Spleen (tissue), 11 donors: ENCODE measurements at regions not wholly inside any gene's neighbourhood (a gene's known extent, or its start where the extent isn't known, plus 50 kb on each side); places are given as distances from the start of the nearest gene placed in this dataset.

Source experiments
- DNase-seq: peaks from one replicate; pipeline ENCODE4 v3.0.0-alpha.2; 2020
- H3K27ac ChIP-seq, 8 donors: fragments of 200-600 bp; sonication (generic) in 7 of 8; 1 replicate in 4 of 8; 2 replicates in 4 of 8; pipeline versions ENCODE4 v1.5.0 to v1.8.0; 2016 to 2021; ENCODE audit warnings: inconsistent platforms in 4 of 8, mild to moderate bottlenecking in 4 of 8, moderate library complexity in 1 of 8
- H3K27me3 ChIP-seq, 7 donors: fragments of 200-600 bp; sonication (generic) in 6 of 7; replicated peaks in 1 of 7; 1 replicate in 4 of 7; 2 replicates in 3 of 7; pipeline versions ENCODE4 v1.5.0 to v1.8.0; 2016 to 2021; ENCODE audit warnings: inconsistent platforms in 3 of 7, mild to moderate bottlenecking in 1 of 7
- H3K36me3 ChIP-seq, 6 donors: fragments of 200-600 bp; sonication (generic) in 5 of 6; 1 replicate in 4 of 6; 2 replicates in 2 of 6; pipeline versions ENCODE4 v1.5.0 to v1.8.0; 2016 to 2021; ENCODE audit warnings: inconsistent platforms in 2 of 6
- H3K4me1 ChIP-seq, 6 donors: fragments of 200-600 bp; sonication (generic) in 5 of 6; 1 replicate in 3 of 6; 2 replicates in 3 of 6; pipeline versions ENCODE4 v1.5.0 to v1.8.0; 2016 to 2021; ENCODE audit warnings: inconsistent platforms in 3 of 6
- H3K4me3 ChIP-seq, 8 donors: fragments of 200-600 bp; sonication (generic) in 7 of 8; 1 replicate in 4 of 8; 2 replicates in 4 of 8; pipeline versions ENCODE4 v1.5.0 to v1.8.0; 2016 to 2021; ENCODE audit warnings: inconsistent platforms in 4 of 8, mild to moderate bottlenecking in 4 of 8, moderate library complexity in 2 of 8
- H3K9me3 ChIP-seq, 8 donors: fragments of 200-600 bp; sonication (generic) in 7 of 8; 1 replicate in 4 of 8; 2 replicates in 4 of 8; pipeline versions ENCODE4 v1.5.0 to v1.8.0; 2016 to 2021; ENCODE audit warnings: inconsistent platforms in 4 of 8
- CTCF ChIP-seq, 11 experiments: fragments of 200-600 bp in 7 of 11; fragments of 450-650 bp in 4 of 11; sonication (generic) in 4 of 11; IDR thresholded peaks in 8 of 11; conservative IDR thresholded peaks in 3 of 11; 1 replicate in 7 of 11; 2 replicates in 4 of 11; pipeline versions ENCODE4 v1.4.0 to v1.8.0; 2016 to 2021; ENCODE audit warnings: antibody characterized with exemption in 11 of 11, inconsistent platforms in 4 of 11, mild to moderate bottlenecking in 1 of 11
- POLR2A ChIP-seq, 3 donors: fragments of 450-650 bp; IDR thresholded peaks; one replicate each; pipeline ENCODE4 v1.5.1; 2017; ENCODE audit warnings: antibody characterized with exemption in 3 of 3, mild to moderate bottlenecking in 1 of 3
- POLR2AphosphoS5 ChIP-seq, 3 donors: sonication (generic); formaldehyde crosslinking; IDR thresholded peaks; one replicate each; pipeline ENCODE4 v1.5.1; 2017; ENCODE audit warnings: antibody characterized with exemption in 3 of 3
- WGBS, 5 donors: extraction: QIAGEN DNeasy Blood & Tissue Kit in 3 of 5; methylation state at CpG; one replicate each; pipeline versions ENCODE4 v1.1.5 to v1.1.7; 2013 to 2018; 5-methylcytosine and 5-hydroxymethylcytosine counted together
- intact Hi-C: fragments of 100-400 bp; cut with DNase I; formaldehyde crosslinking; loops from one replicate; pipeline ENCODE4 v1.15.0; 2023; ENCODE audit warnings: low total_unique reads
- donor health status: healthy with polysubstance abuse.
- donor health status: DM: no; HTN: no; CAD: no; lungs with moderate emphysema.
- donor health status: DM: no; HTN: no; CAD: no.
- donor health status: Bipolar disorder and iron deficiency.
- donor health status: healthy.
- donor health status: DM: no; HTN: no; CAD: no.
- donor health status: DM: yes; HTN: yes; CAD: no.

- no peak for DNase-seq
- no peak overlapping the region for H3K4me3 ChIP-seq
- 63 to 79% (median 73%) methylated on average over 1 of the region's 1 CpG for WGBS, 5 donors
- H3K36me3 ChIP-seq, result no peaks in the 10 kb centered on the region
- no peaks in the 10 kb centered on the region for H3K27me3 ChIP-seq
- TF ChIP-seq CTCF (IDR thresholded peaks at IDR 0.05 in 8 of 11, conservative IDR thresholded peaks at IDR 0.05 in 3 of 11), result no peak
- TF ChIP-seq POLR2AphosphoS5 (IDR thresholded peaks at IDR 0.05), result no peak
- TF ChIP-seq POLR2A (IDR thresholded peaks at IDR 0.05), result no peak
- intact Hi-C loops, result loop anchor here (10.0 kb wide), 2 partner anchors 375 to 395 kb away; no protein-coding TSS in a partner anchor
- no peaks in the 10 kb centered on the region for H3K4me1 ChIP-seq
- no peak overlapping the region for H3K27ac ChIP-seq
- H3K9me3 ChIP-seq, result no peaks in the 10 kb centered on the region
These were observed 153.8 kb upstream of the SLCO3A1 start for GRCh38 chr15:91699741-91700140.

GRCh38 chr15:91703274-91703673, 150.2 kb upstream of the SLCO3A1 start:
- no peak for TF ChIP-seq CTCF (IDR thresholded peaks at IDR 0.05 in 8 of 11, conservative IDR thresholded peaks at IDR 0.05 in 3 of 11)
- no peak for TF ChIP-seq POLR2AphosphoS5 (IDR thresholded peaks at IDR 0.05)
- TF ChIP-seq POLR2A (IDR thresholded peaks at IDR 0.05), result no peak
- no peak for DNase-seq
- intact Hi-C loops, result loop anchor here (10.0 kb wide), 2 partner anchors 372 to 398 kb away; no protein-coding TSS in a partner anchor
- peaks cover 0 to 4% (median 1%) of the 10 kb centered on the region in 8 donors for H3K9me3 ChIP-seq
- H3K27ac ChIP-seq, result no peak overlapping the region
- 86 to 96% (median 90%) methylated on average over 2 of the region's 2 CpGs for WGBS, 5 donors
- no peaks in the 10 kb centered on the region for H3K36me3 ChIP-seq
- H3K27me3 ChIP-seq, result no peaks in the 10 kb centered on the region
- no peak overlapping the region for H3K4me3 ChIP-seq
- H3K4me1 ChIP-seq, result peaks cover 3 to 19% (median 14%) of the 10 kb centered on the region in 6 donors

GRCh38 chr15:91704343-91704742, 149.2 kb upstream of the SLCO3A1 start:
- peaks cover 0 to 4% (median 1%) of the 10 kb centered on the region in 8 donors for H3K9me3 ChIP-seq
- no peaks in the 10 kb centered on the region for H3K27me3 ChIP-seq
- DNase-seq, result no peak
- no peak overlapping the region for H3K27ac ChIP-seq
- no peaks in the 10 kb centered on the region for H3K36me3 ChIP-seq
- intact Hi-C loops, result loop anchor here (10.0 kb wide), 2 partner anchors 370 to 400 kb away; no protein-coding TSS in a partner anchor
- no peak for TF ChIP-seq CTCF (IDR thresholded peaks at IDR 0.05 in 8 of 11, conservative IDR thresholded peaks at IDR 0.05 in 3 of 11)
- no peak for TF ChIP-seq POLR2AphosphoS5 (IDR thresholded peaks at IDR 0.05)
- TF ChIP-seq POLR2A (IDR thresholded peaks at IDR 0.05), result no peak
- 82 to 90% (median 83%) methylated on average over 5 of the region's 5 CpGs for WGBS, 5 donors
- H3K4me1 ChIP-seq, result peaks cover 3 to 19% (median 14%) of the 10 kb centered on the region in 6 donors
- H3K4me3 ChIP-seq, result no peak overlapping the region

GRCh38 chr15:91706322-91707032, 147.0 kb upstream of the SLCO3A1 start:
- Histone ChIP-seq H3K9me3 (peaks cover 0 to 4% (median 1%) of the 10 kb centered on the region in 8 donors), H3K27me3 (no peaks in the 10 kb centered on the region), H3K4me1 (peaks cover 3 to 19% (median 14%) of the 10 kb centered on the region in 6 donors), H3K4me3 (no peak overlapping the region), H3K27ac (peak overlapping the region in 6 of 8 donors; percentile 8 to 47 (median 37)), H3K36me3 (no peaks in the 10 kb centered on the region)
- peak; percentile 85 for DNase-seq
- intact Hi-C loops, result loop anchor here (10.0 kb wide), 2 partner anchors 368 to 402 kb away; no protein-coding TSS in a partner anchor
- WGBS, 5 donors, result 11 to 20% (median 17%) methylated on average over 9 of the region's 9 CpGs
- TF ChIP-seq POLR2A (IDR thresholded peaks at IDR 0.05) (no peak), POLR2AphosphoS5 (IDR thresholded peaks at IDR 0.05) (peak in 1 of 3 donors; percentile 29), CTCF (IDR thresholded peaks at IDR 0.05 in 8 of 11, conservative IDR thresholded peaks at IDR 0.05 in 3 of 11) (peak; percentile 30 to 85 (median 69))
